Left lung (tissue), 4 donors: ENCODE measurements at regions not wholly inside any gene's neighbourhood (a gene's known extent, or its start where the extent isn't known, plus 50 kb on each side); places are given as distances from the start of the nearest gene placed in this dataset.

Experiments used
- ATAC-seq: fragments of 200-7000 bp; cut with Tn5 transposase; one replicate; pipeline ENCODE4 v1.9.1; 2020; ENCODE audit warnings: moderate library complexity
- DNase-seq, 4 donors: peaks; one replicate each; pipeline ENCODE4 v3.0.0-alpha.2; 2013 to 2020
- H3K27ac ChIP-seq, 2 donors: fragments of 200-600 bp; sonication (generic) in 1 of 2; one replicate each; pipeline versions ENCODE4 v1.5.0 to v1.8.0; 2020 to 2021
- H3K27me3 ChIP-seq, 2 donors: fragments of 200-600 bp; sonication (generic) in 1 of 2; one replicate each; pipeline versions ENCODE4 v1.5.0 to v1.8.0; 2020 to 2021
- H3K36me3 ChIP-seq, 2 donors: fragments of 200-600 bp; sonication (generic) in 1 of 2; one replicate each; pipeline versions ENCODE4 v1.5.0 to v1.8.0; 2020 to 2021
- H3K4me1 ChIP-seq, 2 donors: fragments of 200-600 bp; one replicate each; pipeline ENCODE4 v1.8.0; 2021
- H3K4me3 ChIP-seq, 2 donors: fragments of 200-600 bp; sonication (generic) in 1 of 2; one replicate each; pipeline versions ENCODE4 v1.5.0 to v1.8.0; 2020 to 2021; ENCODE audit warnings: mild to moderate bottlenecking in 1 of 2
- H3K9me3 ChIP-seq, 2 donors: fragments of 200-600 bp; sonication (generic) in 1 of 2; one replicate each; pipeline versions ENCODE4 v1.5.0 to v1.8.0; 2020 to 2021
- intact Hi-C, 2 donors: fragments of 100-400 bp; cut with DNase I; formaldehyde crosslinking; loops; one replicate each; pipeline versions ENCODE4 v1.11.2 to v1.14.2; 2022
- TF ChIP-seq, protein P1 (sequence below), 2 donors: fragments of 200-600 bp; sonication (generic) in 1 of 2; IDR thresholded peaks; one replicate each; pipeline versions ENCODE4 v1.5.0 to v1.8.0; 2021; ENCODE audit warnings: antibody characterized with exemption in 2 of 2
- donor health status: DM: no; HTN: yes; CAD: no.
- donor health status: DM: no; HTN: no; CAD: no.

DNA sequence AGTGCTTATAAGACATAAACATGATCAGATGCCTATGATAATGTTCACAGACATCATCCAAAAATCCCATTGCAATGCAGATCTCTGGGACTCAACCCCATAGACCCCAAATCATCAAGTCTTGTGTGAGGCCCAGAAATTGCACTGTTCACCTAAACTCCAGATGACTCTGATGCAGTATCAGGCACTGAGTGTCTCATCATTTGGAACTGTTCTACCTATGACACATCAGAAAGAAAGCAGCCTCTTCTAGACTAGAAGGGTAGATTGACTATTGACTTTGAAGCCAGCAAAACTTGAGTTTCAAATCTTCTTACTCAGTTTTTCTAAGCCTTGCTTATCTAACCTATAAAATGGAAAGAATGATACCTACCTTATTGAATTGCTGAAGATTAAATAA, 58.7 kb upstream of the PAPPA start:
- no peak for ATAC-seq
- peaks cover 0 to 5% of the 10 kb centered on the region in 2 donors for H3K9me3 ChIP-seq
- intact Hi-C loops, result no loop called here
- H3K27ac ChIP-seq, result no peak overlapping the region
- no peak for DNase-seq
- TF ChIP-seq, protein P1, sequence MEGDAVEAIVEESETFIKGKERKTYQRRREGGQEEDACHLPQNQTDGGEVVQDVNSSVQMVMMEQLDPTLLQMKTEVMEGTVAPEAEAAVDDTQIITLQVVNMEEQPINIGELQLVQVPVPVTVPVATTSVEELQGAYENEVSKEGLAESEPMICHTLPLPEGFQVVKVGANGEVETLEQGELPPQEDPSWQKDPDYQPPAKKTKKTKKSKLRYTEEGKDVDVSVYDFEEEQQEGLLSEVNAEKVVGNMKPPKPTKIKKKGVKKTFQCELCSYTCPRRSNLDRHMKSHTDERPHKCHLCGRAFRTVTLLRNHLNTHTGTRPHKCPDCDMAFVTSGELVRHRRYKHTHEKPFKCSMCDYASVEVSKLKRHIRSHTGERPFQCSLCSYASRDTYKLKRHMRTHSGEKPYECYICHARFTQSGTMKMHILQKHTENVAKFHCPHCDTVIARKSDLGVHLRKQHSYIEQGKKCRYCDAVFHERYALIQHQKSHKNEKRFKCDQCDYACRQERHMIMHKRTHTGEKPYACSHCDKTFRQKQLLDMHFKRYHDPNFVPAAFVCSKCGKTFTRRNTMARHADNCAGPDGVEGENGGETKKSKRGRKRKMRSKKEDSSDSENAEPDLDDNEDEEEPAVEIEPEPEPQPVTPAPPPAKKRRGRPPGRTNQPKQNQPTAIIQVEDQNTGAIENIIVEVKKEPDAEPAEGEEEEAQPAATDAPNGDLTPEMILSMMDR (IDR thresholded peaks at IDR 0.05), result no peak
- no peaks in the 10 kb centered on the region for H3K4me1 ChIP-seq
- no peaks in the 10 kb centered on the region for H3K36me3 ChIP-seq
- H3K27me3 ChIP-seq, result no peaks in the 10 kb centered on the region
- H3K4me3 ChIP-seq, result no peak overlapping the region

DNA sequence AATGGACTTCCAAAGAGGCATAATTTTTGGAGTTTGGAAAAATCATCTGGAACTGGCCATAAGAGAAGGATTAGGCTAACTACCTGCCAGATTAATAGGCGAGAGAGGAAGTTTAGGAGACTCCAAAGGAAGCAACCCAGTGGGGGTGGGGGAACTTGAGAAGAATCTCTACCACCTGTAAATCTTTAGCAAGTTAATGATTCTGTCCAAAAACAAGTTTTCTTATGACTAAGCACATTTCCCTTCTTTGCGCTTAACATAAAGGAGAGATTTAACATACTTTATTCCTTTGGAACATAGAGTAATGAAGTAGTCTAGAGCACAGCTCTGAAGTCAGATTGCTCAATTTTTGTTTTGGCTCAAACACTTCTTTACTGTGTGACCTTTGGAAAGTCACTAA, 58.2 kb upstream of the PAPPA start:
- peaks cover 0 to 2% of the 10 kb centered on the region in 2 donors for H3K9me3 ChIP-seq
- H3K4me3 ChIP-seq, result no peak overlapping the region
- no peak for ATAC-seq
- TF ChIP-seq, protein P1 (IDR thresholded peaks at IDR 0.05), result no peak
- H3K27me3 ChIP-seq, result no peaks in the 10 kb centered on the region
- intact Hi-C loops, result no loop called here
- DNase-seq, result no peak
- no peak overlapping the region for H3K27ac ChIP-seq
- H3K36me3 ChIP-seq, result no peaks in the 10 kb centered on the region
- H3K4me1 ChIP-seq, result no peaks in the 10 kb centered on the region

DNA sequence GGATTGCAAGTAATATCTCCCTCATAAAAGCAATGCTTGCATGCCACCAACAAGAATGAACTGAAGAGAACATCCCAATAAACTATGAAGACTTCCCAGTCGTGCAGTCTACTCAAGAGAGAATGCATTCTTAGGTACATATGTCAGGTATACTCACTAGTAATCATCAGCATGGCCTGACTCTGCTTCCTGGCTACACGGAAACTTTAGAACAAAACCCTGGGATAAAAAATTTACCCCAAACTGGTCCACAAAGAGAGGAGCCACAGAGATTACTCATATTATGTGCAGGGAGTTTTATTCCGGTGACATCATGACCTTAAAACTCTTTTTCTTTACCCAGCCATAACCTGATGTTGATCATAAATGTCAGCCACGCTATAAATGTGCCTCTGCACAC, 57.5 kb upstream of the PAPPA start:
- no peaks in the 10 kb centered on the region for H3K4me1 ChIP-seq
- H3K4me3 ChIP-seq, result no peak overlapping the region
- no peaks in the 10 kb centered on the region for H3K27me3 ChIP-seq
- no peak overlapping the region for H3K27ac ChIP-seq
- no peaks in the 10 kb centered on the region for H3K36me3 ChIP-seq
- TF ChIP-seq, protein P1 (IDR thresholded peaks at IDR 0.05), result no peak
- DNase-seq, result no peak
- ATAC-seq, result no peak
- intact Hi-C loops, result no loop called here
- H3K9me3 ChIP-seq, result peaks cover 0 to 2% of the 10 kb centered on the region in 2 donors

DNA sequence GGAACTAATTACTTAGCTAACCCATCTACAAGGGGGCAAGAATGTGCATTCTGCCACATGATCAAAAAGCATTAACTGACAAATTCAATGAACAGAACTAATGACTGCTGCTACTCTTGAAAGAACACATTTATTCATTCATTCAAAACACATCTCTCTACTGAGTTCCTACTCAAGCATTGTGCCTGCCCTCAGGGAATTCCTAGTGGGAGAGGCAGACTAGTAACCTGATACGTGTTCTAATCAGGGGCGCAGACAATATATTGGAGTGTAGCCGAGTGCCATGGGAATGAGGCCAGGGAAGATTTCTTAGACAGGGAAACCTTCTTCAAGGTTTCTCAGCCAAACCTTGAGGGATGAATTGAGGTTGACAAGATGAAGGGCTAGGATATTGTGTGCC, 56.7 kb upstream of the PAPPA start:
- TF ChIP-seq, protein P1 (IDR thresholded peaks at IDR 0.05), result no peak
- intact Hi-C loops, result no loop called here

DNA sequence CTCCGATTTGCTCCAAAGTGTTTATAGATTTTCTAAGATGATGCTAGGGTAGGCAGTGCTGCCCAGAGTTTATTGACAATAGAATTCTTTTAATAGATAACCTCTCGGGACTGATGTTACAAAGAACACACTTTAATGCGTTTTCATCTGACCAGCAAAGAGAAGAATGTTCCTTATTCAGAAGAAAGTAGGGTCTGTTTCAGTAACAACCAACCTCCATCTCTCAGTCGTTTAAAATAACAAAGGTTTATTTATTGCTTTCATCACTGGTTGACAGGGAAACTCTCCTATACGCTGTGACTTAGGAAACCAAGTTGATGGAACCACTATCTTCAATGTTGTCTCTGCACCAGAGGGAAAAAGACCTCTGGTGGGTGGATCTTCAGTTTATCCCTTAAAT, 55.1 kb upstream of the PAPPA start:
- Histone ChIP-seq H3K27ac (no peak overlapping the region), H3K9me3 (no peaks in the 10 kb centered on the region), H3K36me3 (no peaks in the 10 kb centered on the region), H3K4me3 (no peak overlapping the region), H3K27me3 (no peaks in the 10 kb centered on the region), H3K4me1 (no peaks in the 10 kb centered on the region)
- TF ChIP-seq, protein P1 (IDR thresholded peaks at IDR 0.05), result no peak
- ATAC-seq (no peak), DNase-seq (no peak)
- intact Hi-C loops, result no loop called here

More for the DNA sequence above, 56.7 kb upstream of the PAPPA start:
- Histone ChIP-seq H3K4me1 (no peaks in the 10 kb centered on the region), H3K27ac (no peak overlapping the region), H3K36me3 (no peaks in the 10 kb centered on the region), H3K27me3 (no peaks in the 10 kb centered on the region), H3K4me3 (no peak overlapping the region), H3K9me3 (no peaks in the 10 kb centered on the region)
- DNase-seq (no peak), ATAC-seq (no peak)
